GM23338 (cell line): ENCODE measurements at regions not wholly inside any gene's neighbourhood (a gene's known extent, or its start where the extent isn't known, plus 50 kb on each side); places are given as distances from the start of the nearest gene placed in this dataset.

Experiments
- CTCF ChIP-seq, 2 experiments: fragments of 200-600 bp in 1 of 2; sonication (generic) in 1 of 2; conservative IDR thresholded peaks; 2 replicates each; pipeline versions ENCODE4 v1.5.1 to v1.6.1; 2016 to 2017; ENCODE audit warnings: antibody characterized with exemption in 2 of 2, low read depth in 2 of 2, mild to moderate bottlenecking in 2 of 2, moderate library complexity in 1 of 2
- EZH2 ChIP-seq: fragments of 200-600 bp; sonication (generic); IDR thresholded peaks from one replicate; pipeline ENCODE4 v1.8.0; 2017; ENCODE audit warnings: antibody characterized with exemption, mild to moderate bottlenecking, low read depth; ENCODE audit not compliant: unreplicated experiment
- NANOG ChIP-seq: IDR thresholded peaks from 2 replicates; pipeline ENCODE4 v1.6.1; 2016; ENCODE audit warnings: antibody characterized with exemption, borderline replicate concordance
- POLR2AphosphoS5 ChIP-seq: IDR thresholded peaks from 2 replicates; pipeline ENCODE4 v1.6.1; 2016; ENCODE audit warnings: antibody characterized with exemption, low read depth
- REST ChIP-seq: IDR thresholded peaks from one replicate; pipeline ENCODE4 v1.6.1; 2018; ENCODE audit warnings: antibody characterized with exemption; ENCODE audit not compliant: unreplicated experiment
- STAT1 ChIP-seq: IDR thresholded peaks from one replicate; pipeline ENCODE4 v1.6.1; 2016; ENCODE audit warnings: antibody characterized with exemption; ENCODE audit not compliant: unreplicated experiment

- TF ChIP-seq CTCF (conservative IDR thresholded peaks at IDR 0.05; ENCODE audit: low read depth in 2 of 2) (no peak), EZH2 (no peak), POLR2AphosphoS5 (no peak), REST (no peak), STAT1 (no peak), NANOG (no peak)
Observed at GRCh38 chr16:72474501-72475123, 302.7 kb upstream of the PMFBP1 start.
